Activated CD8-positive, alpha-beta T cell treated with anti-CD3 and anti-CD28 coated beads, Interleukin-2, amount 10 ng/mL, durations not matched to agents 7 days and 5 days (primary cell): ENCODE measurements at regions not wholly inside any gene's neighbourhood (a gene's known extent, or its start where the extent isn't known, plus 50 kb on each side); places are given as distances from the start of the nearest gene placed in this dataset.
A peak's percentile ranks its signal among the peaks of the same experiment; 100 is the strongest.

Experiments used
- ATAC-seq: fragments of 150-1000 bp; cut with Tn5 transposase; one replicate; pipeline ENCODE4 v1.10.0; 2021; ENCODE audit warnings: moderate library complexity
- CTCF ChIA-PET: fragments of 350-600 bp; sonication (Branson Sonifier 250); formaldehyde crosslinking; loops from one replicate; lab custom pipeline; 2021; ENCODE audit warnings: antibody characterized with exemption; lab: Charles Lee
- POLR2A ChIA-PET: fragments of 350-600 bp; sonication (Branson Sonifier 250); formaldehyde crosslinking; loops from one replicate; lab custom pipeline; 2021; ENCODE audit warnings: antibody characterized with exemption; lab: Charles Lee
- DNase-seq: peaks from one replicate; pipeline ENCODE4 v3.0.0-alpha.2; 2020
- H3K27ac Mint-ChIP-seq: one replicate; pipeline ENCODE4 v1.8.0; 2021; ENCODE audit warnings: mild to moderate bottlenecking, mixed read lengths
- H3K27me3 Mint-ChIP-seq: one replicate; pipeline ENCODE4 v1.8.0; 2021; ENCODE audit warnings: low read depth, mixed read lengths
- H3K36me3 Mint-ChIP-seq: one replicate; pipeline ENCODE4 v1.8.0; 2021; ENCODE audit warnings: low read depth, mixed read lengths
- H3K4me1 Mint-ChIP-seq: one replicate; pipeline ENCODE4 v1.8.0; 2021; ENCODE audit warnings: low read depth, mixed read lengths
- H3K4me3 Mint-ChIP-seq: one replicate; pipeline ENCODE4 v1.8.0; 2021; ENCODE audit warnings: mild to moderate bottlenecking, mixed read lengths
- H3K9me3 Mint-ChIP-seq: one replicate; pipeline ENCODE4 v1.8.0; 2022; ENCODE audit warnings: mixed read lengths; ENCODE audit not compliant: insufficient read depth

- no peaks in the 10 kb centered on the region for H3K9me3 Mint-ChIP-seq
- H3K4me1 Mint-ChIP-seq = peaks cover 5% of the 10 kb centered on the region
- ATAC-seq (peak; percentile 44), DNase-seq (peak; percentile 27)
- H3K4me3 Mint-ChIP-seq = no peak overlapping the region
- H3K27ac Mint-ChIP-seq = no peak overlapping the region
- ChIA-PET POLR2A (no interaction called here), CTCF (no interaction called here)
- no peaks in the 10 kb centered on the region for H3K36me3 Mint-ChIP-seq
- H3K27me3 Mint-ChIP-seq = peaks cover 3% of the 10 kb centered on the region
These were observed 489.8 kb upstream of the ZMIZ1 start for GRCh38 chr10:78578929-78579328.

GRCh38 chr10:78579576-78579975 lies 489.2 kb upstream of the ZMIZ1 start:
- Mint-ChIP-seq H3K4me3 (no peak overlapping the region), H3K27ac (no peak overlapping the region), H3K36me3 (no peaks in the 10 kb centered on the region), H3K27me3 (peaks cover 3% of the 10 kb centered on the region), H3K4me1 (peaks cover 5% of the 10 kb centered on the region), H3K9me3 (no peaks in the 10 kb centered on the region)
- POLR2A ChIA-PET = no interaction called here
- DNase-seq (no peak), ATAC-seq (no peak)
- CTCF ChIA-PET = no interaction called here

- Mint-ChIP-seq H3K27ac (no peak overlapping the region), H3K36me3 (no peaks in the 10 kb centered on the region), H3K9me3 (no peaks in the 10 kb centered on the region), H3K27me3 (peaks cover 3% of the 10 kb centered on the region), H3K4me1 (peaks cover 5% of the 10 kb centered on the region), H3K4me3 (no peak overlapping the region)
- ATAC-seq (no peak), DNase-seq (no peak)
- ChIA-PET CTCF (no interaction called here), POLR2A (no interaction called here)
These were observed 488.8 kb upstream of the ZMIZ1 start for GRCh38 chr10:78579995-78580394.

- Mint-ChIP-seq H3K27ac (no peak overlapping the region), H3K36me3 (no peaks in the 10 kb centered on the region), H3K27me3 (peaks cover 3% of the 10 kb centered on the region), H3K4me3 (no peak overlapping the region), H3K4me1 (peaks cover 5% of the 10 kb centered on the region), H3K9me3 (no peaks in the 10 kb centered on the region)
- ATAC-seq = no peak
- no peak for DNase-seq
- ChIA-PET POLR2A (no interaction called here), CTCF (no interaction called here)
These were observed 487.6 kb upstream of the ZMIZ1 start for GRCh38 chr10:78581133-78581694.

- DNase-seq = no peak
- peaks cover 5% of the 10 kb centered on the region for H3K4me1 Mint-ChIP-seq
- H3K36me3 Mint-ChIP-seq = no peaks in the 10 kb centered on the region
- ChIA-PET CTCF (interaction anchor here (1.5 kb wide), 1 partner anchor 11 kb away, joined by 4 read pairs; no protein-coding TSS in a partner anchor), POLR2A (no interaction called here)
- H3K27ac Mint-ChIP-seq = no peak overlapping the region
- H3K27me3 Mint-ChIP-seq = peaks cover 3% of the 10 kb centered on the region
- H3K4me3 Mint-ChIP-seq = no peak overlapping the region
- no peaks in the 10 kb centered on the region for H3K9me3 Mint-ChIP-seq
- no peak for ATAC-seq
These were observed 486.2 kb upstream of the ZMIZ1 start for GRCh38 chr10:78582540-78582939.

- Mint-ChIP-seq H3K36me3 (no peaks in the 10 kb centered on the region), H3K27me3 (peaks cover 3% of the 10 kb centered on the region), H3K27ac (no peak overlapping the region), H3K4me3 (no peak overlapping the region), H3K4me1 (no peaks in the 10 kb centered on the region), H3K9me3 (no peaks in the 10 kb centered on the region)
- ChIA-PET CTCF (no interaction called here), POLR2A (no interaction called here)
- ATAC-seq (no peak), DNase-seq (no peak)
These were observed 484.5 kb upstream of the ZMIZ1 start for GRCh38 chr10:78584266-78584665.

GRCh38 chr10:78584681-78585080 lies 484.1 kb upstream of the ZMIZ1 start:
- CTCF ChIA-PET = no interaction called here
- DNase-seq = no peak

GRCh38 chr10:78585952-78586351 lies 482.8 kb upstream of the ZMIZ1 start:
- CTCF ChIA-PET = no interaction called here
- peaks cover 3% of the 10 kb centered on the region for H3K27me3 Mint-ChIP-seq
- no peak for DNase-seq
- H3K36me3 Mint-ChIP-seq = no peaks in the 10 kb centered on the region
- H3K4me3 Mint-ChIP-seq = no peak overlapping the region
- POLR2A ChIA-PET = no interaction called here
- no peaks in the 10 kb centered on the region for H3K9me3 Mint-ChIP-seq
- no peak overlapping the region for H3K27ac Mint-ChIP-seq
- no peak for ATAC-seq
- H3K4me1 Mint-ChIP-seq = no peaks in the 10 kb centered on the region

More at GRCh38 chr10:78584681-78585080, 484.1 kb upstream of the ZMIZ1 start:
- POLR2A ChIA-PET = no interaction called here
- ATAC-seq = no peak
- no peak overlapping the region for H3K4me3 Mint-ChIP-seq
- peaks cover 3% of the 10 kb centered on the region for H3K27me3 Mint-ChIP-seq
- H3K27ac Mint-ChIP-seq = no peak overlapping the region
- no peaks in the 10 kb centered on the region for H3K36me3 Mint-ChIP-seq
- no peaks in the 10 kb centered on the region for H3K9me3 Mint-ChIP-seq
- H3K4me1 Mint-ChIP-seq = no peaks in the 10 kb centered on the region

GRCh38 chr10:78588194-78588811 lies 480.5 kb upstream of the ZMIZ1 start:
- ChIA-PET CTCF (no interaction called here), POLR2A (no interaction called here)
- H3K9me3 Mint-ChIP-seq = no peaks in the 10 kb centered on the region
- ATAC-seq (no peak), DNase-seq (no peak)
- H3K27me3 Mint-ChIP-seq = peaks cover 10% of the 10 kb centered on the region
- no peak overlapping the region for H3K27ac Mint-ChIP-seq
- no peaks in the 10 kb centered on the region for H3K4me1 Mint-ChIP-seq
- no peak overlapping the region for H3K4me3 Mint-ChIP-seq
- H3K36me3 Mint-ChIP-seq = no peaks in the 10 kb centered on the region

GRCh38 chr10:78589687-78590086 lies 479.1 kb upstream of the ZMIZ1 start:
- DNase-seq = no peak
- POLR2A ChIA-PET = no interaction called here
- CTCF ChIA-PET = no interaction called here
- ATAC-seq = no peak
- no peak overlapping the region for H3K27ac Mint-ChIP-seq
- no peaks in the 10 kb centered on the region for H3K36me3 Mint-ChIP-seq
- H3K9me3 Mint-ChIP-seq = no peaks in the 10 kb centered on the region
- H3K27me3 Mint-ChIP-seq = peaks cover 13% of the 10 kb centered on the region
- H3K4me1 Mint-ChIP-seq = no peaks in the 10 kb centered on the region
- no peak overlapping the region for H3K4me3 Mint-ChIP-seq

- no peaks in the 10 kb centered on the region for H3K4me1 Mint-ChIP-seq
- H3K36me3 Mint-ChIP-seq = no peaks in the 10 kb centered on the region
- H3K4me3 Mint-ChIP-seq = no peak overlapping the region
- ChIA-PET POLR2A (no interaction called here), CTCF (no interaction called here)
- ATAC-seq (no peak), DNase-seq (no peak)
- H3K27me3 Mint-ChIP-seq = peaks cover 13% of the 10 kb centered on the region
- no peaks in the 10 kb centered on the region for H3K9me3 Mint-ChIP-seq
- no peak overlapping the region for H3K27ac Mint-ChIP-seq
These were observed 477.7 kb upstream of the ZMIZ1 start for GRCh38 chr10:78591066-78591465.

GRCh38 chr10:78594559-78595268 lies 474.1 kb upstream of the ZMIZ1 start:
- Mint-ChIP-seq H3K4me3 (no peak overlapping the region), H3K9me3 (no peaks in the 10 kb centered on the region), H3K36me3 (no peaks in the 10 kb centered on the region), H3K27me3 (peaks cover 13% of the 10 kb centered on the region), H3K4me1 (no peaks in the 10 kb centered on the region), H3K27ac (no peak overlapping the region)
- no peak for ATAC-seq
- DNase-seq = no peak
- POLR2A ChIA-PET = no interaction called here
- CTCF ChIA-PET = no interaction called here
